HEK293 (cell line): ENCODE measurements at regions not wholly inside any gene's neighbourhood (a gene's known extent, or its start where the extent isn't known, plus 50 kb on each side); places are given as distances from the start of the nearest gene placed in this dataset.

ENCODE experiments used
- CTCF ChIA-PET: fragments of 350-600 bp; formaldehyde crosslinking; extraction: SDS; loops from one replicate; lab custom pipeline; 2021; ENCODE audit warnings: antibody characterized with exemption; lab: Yijun Ruan, JAX
- POLR2A ChIA-PET: fragments of 300-600 bp; formaldehyde crosslinking; extraction: SDS; loops from one replicate; lab custom pipeline; 2020; ENCODE audit warnings: antibody characterized with exemption, inconsistent platforms; lab: Yijun Ruan, JAX
- H3K27ac ChIP-seq: fragments of 200-500 bp; sonication (Bioruptor generic); 2 replicates; pipeline ENCODE4 v1.5.1; 2014; ENCODE audit warnings: low read depth, low read length, control low read depth, inconsistent platforms; ENCODE audit errors: extremely low read depth
- H3K36me3 ChIP-seq, 2 experiments: fragments of 200-500 bp in 1 of 2; sonication (Bioruptor generic) in 1 of 2; 1 replicate in 1 of 2; 2 replicates in 1 of 2; pipeline ENCODE4 v1.5.1; 2014 to 2017; ENCODE audit warnings: inconsistent platforms in 2 of 2, low read length in 2 of 2; ENCODE audit not compliant: control insufficient read depth in 2 of 2, insufficient read depth in 1 of 2
- H3K4me1 ChIP-seq: fragments of 200-500 bp; sonication (Bioruptor generic); 2 replicates; pipeline ENCODE4 v1.5.1; 2014; ENCODE audit warnings: mild to moderate bottlenecking, low read length, inconsistent platforms; ENCODE audit not compliant: control insufficient read depth, insufficient read depth
- H3K4me3 ChIP-seq: 2 replicates; pipeline ENCODE4 v1.5.1; 2011; ENCODE audit warnings: low read depth, mild to moderate bottlenecking, control low read depth, low read length, moderate library complexity
- H3K9me3 ChIP-seq: fragments of 200-500 bp; sonication (Bioruptor generic); 2 replicates; pipeline ENCODE4 v1.5.1; 2014; ENCODE audit warnings: low read depth, low read length, inconsistent platforms; ENCODE audit not compliant: control insufficient read depth, insufficient read depth
- KLF7 ChIP-seq: fragments of 450-650 bp; formaldehyde crosslinking; IDR thresholded peaks from 2 replicates; pipeline ENCODE4 v1.5.1; 2016; ENCODE audit warnings: missing biosample characterization, missing genetic modification characterization, borderline replicate concordance
- OVOL3 ChIP-seq: fragments of 450-650 bp; formaldehyde crosslinking; IDR thresholded peaks from 2 replicates; pipeline ENCODE4 v1.5.1; 2016; ENCODE audit warnings: missing biosample characterization, missing genetic modification characterization
- ZFP37 ChIP-seq: fragments of 450-650 bp; formaldehyde crosslinking; IDR thresholded peaks from 2 replicates; pipeline ENCODE4 v1.5.1; 2016; ENCODE audit warnings: missing biosample characterization, missing genetic modification characterization
- ZNF133 ChIP-seq: fragments of 450-650 bp; formaldehyde crosslinking; IDR thresholded peaks from 2 replicates; pipeline ENCODE4 v1.5.1; 2016; ENCODE audit warnings: missing biosample characterization, missing genetic modification characterization
- ZNF2 ChIP-seq: fragments of 450-650 bp; formaldehyde crosslinking; IDR thresholded peaks from 2 replicates; pipeline ENCODE4 v1.5.1; 2016; ENCODE audit warnings: missing biosample characterization, missing genetic modification characterization
- ZNF473 ChIP-seq: fragments of 450-650 bp; formaldehyde crosslinking; IDR thresholded peaks from 2 replicates; pipeline ENCODE4 v1.5.1; 2017; ENCODE audit warnings: missing biosample characterization, missing genetic modification characterization
- ZNF510 ChIP-seq: fragments of 450-650 bp; formaldehyde crosslinking; IDR thresholded peaks from 2 replicates; pipeline ENCODE4 v1.5.1; 2018; ENCODE audit warnings: mild to moderate bottlenecking, missing genetic modification characterization, missing biosample characterization; ENCODE audit not compliant: insufficient replicate concordance
- ZNF571 ChIP-seq: fragments of 450-650 bp; formaldehyde crosslinking; IDR thresholded peaks from 2 replicates; pipeline ENCODE4 v1.5.0; 2017; ENCODE audit warnings: missing biosample characterization, missing genetic modification characterization
- ZNF600 ChIP-seq: fragments of 450-650 bp; formaldehyde crosslinking; IDR thresholded peaks from 2 replicates; pipeline ENCODE4 v1.5.1; 2016; ENCODE audit warnings: missing biosample characterization, missing genetic modification characterization
- ZNF623 ChIP-seq: fragments of 450-650 bp; formaldehyde crosslinking; IDR thresholded peaks from 2 replicates; pipeline ENCODE4 v1.5.1; 2016; ENCODE audit warnings: missing biosample characterization, missing genetic modification characterization
- ZNF768 ChIP-seq: fragments of 450-650 bp; formaldehyde crosslinking; IDR thresholded peaks from 2 replicates; pipeline ENCODE4 v1.5.1; 2018; ENCODE audit warnings: missing biosample characterization, mild to moderate bottlenecking, missing genetic modification characterization
- TF ChIP-seq, protein P1 (sequence below): fragments of 450-650 bp; formaldehyde crosslinking; IDR thresholded peaks from 2 replicates; pipeline ENCODE4 v1.5.1; 2016; ENCODE audit warnings: missing biosample characterization, missing genetic modification characterization
- TF ChIP-seq, protein P2 (sequence below): fragments of 450-650 bp; formaldehyde crosslinking; IDR thresholded peaks from 2 replicates; pipeline ENCODE4 v1.5.1; 2016; ENCODE audit warnings: missing biosample characterization, missing genetic modification characterization
- TF ChIP-seq, protein P3 (sequence below): fragments of 450-650 bp; formaldehyde crosslinking; IDR thresholded peaks from 2 replicates; pipeline ENCODE4 v1.5.1; 2016; ENCODE audit warnings: missing biosample characterization, missing genetic modification characterization

DNA sequence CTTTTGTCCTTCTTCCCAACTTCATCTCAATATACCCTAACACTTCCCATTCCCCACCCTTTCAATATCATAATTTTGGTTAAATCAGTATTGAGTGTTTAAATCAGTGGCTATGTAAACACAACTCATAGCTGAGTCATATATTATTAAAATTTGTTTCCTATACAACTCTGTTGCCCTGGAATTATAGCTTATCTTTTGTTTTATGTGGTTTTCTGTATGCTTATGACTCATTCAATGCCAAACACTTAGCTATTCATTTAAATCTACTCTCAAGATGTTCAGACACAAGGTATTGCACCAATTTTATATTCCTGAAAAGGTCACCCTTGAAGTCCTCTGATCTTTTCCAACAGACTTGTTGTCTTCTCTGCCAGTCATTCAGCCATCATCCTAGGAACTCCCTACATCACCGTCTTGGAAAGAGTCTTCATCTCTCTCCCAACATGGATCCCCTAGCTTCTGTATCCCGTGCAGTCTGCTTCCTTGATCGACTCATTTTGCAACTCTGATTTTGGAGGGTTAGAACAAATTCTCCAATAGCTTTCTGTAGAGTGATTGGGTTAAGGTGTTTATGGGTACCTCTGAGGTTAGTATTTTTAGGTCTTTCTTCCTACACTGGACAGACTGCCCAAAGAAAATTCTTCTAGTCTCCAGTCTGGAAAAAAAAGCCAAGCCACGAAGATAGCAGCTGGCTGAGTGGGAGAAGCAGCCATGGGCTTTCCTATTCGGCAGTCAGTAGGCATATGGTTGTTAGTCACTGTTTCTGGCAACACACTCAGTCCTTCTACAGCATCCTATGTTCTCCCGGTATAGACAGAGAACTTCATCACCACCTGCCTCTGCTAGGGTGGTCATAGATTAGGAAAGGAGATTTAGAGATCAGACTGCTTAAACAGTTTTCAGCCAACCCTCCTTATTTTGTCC, 102.1 kb downstream of the CRPPA start:
- TF ChIP-seq ZNF510 (tag by site-specific recombination) (no peak), ZNF571 (no peak), KLF7 (tag by site-specific recombination) (no peak), ZFP37 (tag by site-specific recombination) (no peak), ZNF473 (tag by site-specific recombination) (no peak), ZNF768 (tag by site-specific recombination) (no peak), ZNF133 (tag by site-specific recombination) (no peak), OVOL3 (tag by site-specific recombination) (no peak)
- TF ChIP-seq, protein P1, sequence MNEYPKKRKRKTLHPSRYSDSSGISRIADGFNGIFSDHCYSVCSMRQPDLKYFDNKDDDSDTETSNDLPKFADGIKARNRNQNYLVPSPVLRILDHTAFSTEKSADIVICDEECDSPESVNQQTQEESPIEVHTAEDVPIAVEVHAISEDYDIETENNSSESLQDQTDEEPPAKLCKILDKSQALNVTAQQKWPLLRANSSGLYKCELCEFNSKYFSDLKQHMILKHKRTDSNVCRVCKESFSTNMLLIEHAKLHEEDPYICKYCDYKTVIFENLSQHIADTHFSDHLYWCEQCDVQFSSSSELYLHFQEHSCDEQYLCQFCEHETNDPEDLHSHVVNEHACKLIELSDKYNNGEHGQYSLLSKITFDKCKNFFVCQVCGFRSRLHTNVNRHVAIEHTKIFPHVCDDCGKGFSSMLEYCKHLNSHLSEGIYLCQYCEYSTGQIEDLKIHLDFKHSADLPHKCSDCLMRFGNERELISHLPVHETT, result no peak
- TF ChIP-seq, protein P2, sequence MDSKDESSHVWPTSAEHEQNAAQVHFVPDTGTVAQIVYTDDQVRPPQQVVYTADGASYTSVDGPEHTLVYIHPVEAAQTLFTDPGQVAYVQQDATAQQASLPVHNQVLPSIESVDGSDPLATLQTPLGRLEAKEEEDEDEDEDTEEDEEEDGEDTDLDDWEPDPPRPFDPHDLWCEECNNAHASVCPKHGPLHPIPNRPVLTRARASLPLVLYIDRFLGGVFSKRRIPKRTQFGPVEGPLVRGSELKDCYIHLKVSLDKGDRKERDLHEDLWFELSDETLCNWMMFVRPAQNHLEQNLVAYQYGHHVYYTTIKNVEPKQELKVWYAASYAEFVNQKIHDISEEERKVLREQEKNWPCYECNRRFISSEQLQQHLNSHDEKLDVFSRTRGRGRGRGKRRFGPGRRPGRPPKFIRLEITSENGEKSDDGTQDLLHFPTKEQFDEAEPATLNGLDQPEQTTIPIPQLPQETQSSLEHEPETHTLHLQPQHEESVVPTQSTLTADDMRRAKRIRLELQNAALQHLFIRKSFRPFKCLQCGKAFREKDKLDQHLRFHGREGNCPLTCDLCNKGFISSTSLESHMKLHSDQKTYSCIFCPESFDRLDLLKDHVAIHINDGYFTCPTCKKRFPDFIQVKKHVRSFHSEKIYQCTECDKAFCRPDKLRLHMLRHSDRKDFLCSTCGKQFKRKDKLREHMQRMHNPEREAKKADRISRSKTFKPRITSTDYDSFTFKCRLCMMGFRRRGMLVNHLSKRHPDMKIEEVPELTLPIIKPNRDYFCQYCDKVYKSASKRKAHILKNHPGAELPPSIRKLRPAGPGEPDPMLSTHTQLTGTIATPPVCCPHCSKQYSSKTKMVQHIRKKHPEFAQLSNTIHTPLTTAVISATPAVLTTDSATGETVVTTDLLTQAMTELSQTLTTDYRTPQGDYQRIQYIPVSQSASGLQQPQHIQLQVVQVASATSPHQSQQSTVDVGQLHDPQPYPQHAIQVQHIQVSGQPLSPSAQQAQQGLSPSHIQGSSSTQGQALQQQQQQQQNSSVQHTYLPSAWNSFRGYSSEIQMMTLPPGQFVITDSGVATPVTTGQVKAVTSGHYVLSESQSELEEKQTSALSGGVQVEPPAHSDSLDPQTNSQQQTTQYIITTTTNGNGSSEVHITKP (tag by site-specific recombination), result no peak
- TF ChIP-seq, protein P3, sequence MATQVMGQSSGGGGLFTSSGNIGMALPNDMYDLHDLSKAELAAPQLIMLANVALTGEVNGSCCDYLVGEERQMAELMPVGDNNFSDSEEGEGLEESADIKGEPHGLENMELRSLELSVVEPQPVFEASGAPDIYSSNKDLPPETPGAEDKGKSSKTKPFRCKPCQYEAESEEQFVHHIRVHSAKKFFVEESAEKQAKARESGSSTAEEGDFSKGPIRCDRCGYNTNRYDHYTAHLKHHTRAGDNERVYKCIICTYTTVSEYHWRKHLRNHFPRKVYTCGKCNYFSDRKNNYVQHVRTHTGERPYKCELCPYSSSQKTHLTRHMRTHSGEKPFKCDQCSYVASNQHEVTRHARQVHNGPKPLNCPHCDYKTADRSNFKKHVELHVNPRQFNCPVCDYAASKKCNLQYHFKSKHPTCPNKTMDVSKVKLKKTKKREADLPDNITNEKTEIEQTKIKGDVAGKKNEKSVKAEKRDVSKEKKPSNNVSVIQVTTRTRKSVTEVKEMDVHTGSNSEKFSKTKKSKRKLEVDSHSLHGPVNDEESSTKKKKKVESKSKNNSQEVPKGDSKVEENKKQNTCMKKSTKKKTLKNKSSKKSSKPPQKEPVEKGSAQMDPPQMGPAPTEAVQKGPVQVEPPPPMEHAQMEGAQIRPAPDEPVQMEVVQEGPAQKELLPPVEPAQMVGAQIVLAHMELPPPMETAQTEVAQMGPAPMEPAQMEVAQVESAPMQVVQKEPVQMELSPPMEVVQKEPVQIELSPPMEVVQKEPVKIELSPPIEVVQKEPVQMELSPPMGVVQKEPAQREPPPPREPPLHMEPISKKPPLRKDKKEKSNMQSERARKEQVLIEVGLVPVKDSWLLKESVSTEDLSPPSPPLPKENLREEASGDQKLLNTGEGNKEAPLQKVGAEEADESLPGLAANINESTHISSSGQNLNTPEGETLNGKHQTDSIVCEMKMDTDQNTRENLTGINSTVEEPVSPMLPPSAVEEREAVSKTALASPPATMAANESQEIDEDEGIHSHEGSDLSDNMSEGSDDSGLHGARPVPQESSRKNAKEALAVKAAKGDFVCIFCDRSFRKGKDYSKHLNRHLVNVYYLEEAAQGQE (tag by site-specific recombination), result no peak
- TF ChIP-seq, all 188 proteins: peak for 0
- ChIA-PET CTCF (interaction anchor here (0.7 kb wide), 3 partner anchors 11 to 906 kb away, joined by 3 to 8 read pairs (median 3); no protein-coding TSS in a partner anchor), POLR2A (interaction anchor here (1.0 kb wide), 1 partner anchor 12 kb away, joined by 3 read pairs; no protein-coding TSS in a partner anchor)

DNA sequence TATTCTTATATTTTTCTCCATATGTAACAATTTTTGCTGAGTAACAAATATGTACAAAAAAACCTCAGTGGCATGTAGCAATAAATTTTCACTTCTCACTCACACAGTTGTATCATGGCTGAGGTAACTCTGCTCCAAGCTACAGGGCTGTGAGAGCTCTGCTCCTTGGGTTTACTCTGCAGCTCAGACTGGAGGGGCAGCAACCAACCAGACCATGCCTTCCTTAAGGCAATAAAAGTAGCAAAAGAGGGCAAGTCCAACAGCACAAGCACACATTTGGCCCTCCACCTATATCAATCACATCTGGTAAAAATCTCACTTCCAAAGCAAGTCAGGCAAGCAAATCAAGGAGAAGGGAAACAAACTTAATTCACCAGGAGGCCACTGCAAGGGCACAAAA, 102.9 kb downstream of the CRPPA start:
- ChIA-PET CTCF (no interaction called here), POLR2A (interaction anchor here (1.0 kb wide), 1 partner anchor 11 kb away, joined by 3 read pairs; no protein-coding TSS in a partner anchor)
- Histone ChIP-seq H3K27ac (no peak overlapping the region), H3K4me3 (no peak overlapping the region), H3K9me3 (no peaks in the 10 kb centered on the region), H3K36me3 (no peaks in the 10 kb centered on the region), H3K4me1 (0 out of 2 replicates have a peak, but pooled peaks cover 3% of the 10 kb centered on the region)
- no peak for TF ChIP-seq ZNF623
- TF ChIP-seq ZNF2 (tag by site-specific recombination), result no peak
- TF ChIP-seq ZNF600 (tag by site-specific recombination), result no peak

More for the DNA sequence above, 102.1 kb downstream of the CRPPA start:
- H3K27ac ChIP-seq, result no peak overlapping the region
- H3K9me3 ChIP-seq, result no peaks in the 10 kb centered on the region
- no peaks in the 10 kb centered on the region for H3K36me3 ChIP-seq
- H3K4me1 ChIP-seq, result 0 out of 2 replicates have a peak, but pooled peaks cover 3% of the 10 kb centered on the region
- H3K4me3 ChIP-seq, result no peak overlapping the region
